Lower lobe of right lung (tissue), 2 donors: ENCODE measurements at regions not wholly inside any gene's neighbourhood (a gene's known extent, or its start where the extent isn't known, plus 50 kb on each side); places are given as distances from the start of the nearest gene placed in this dataset.

Source experiments
- ATAC-seq, 2 donors: fragments of 200-7000 bp; cut with Tn5 transposase; one replicate each; pipeline ENCODE4 v1.9.1; 2020 to 2022; ENCODE audit warnings: mild to moderate bottlenecking in 2 of 2, moderate library complexity in 2 of 2
- DNase-seq: peaks from one replicate; pipeline ENCODE4 v3.0.0-alpha.2; 2020
- H3K27ac ChIP-seq: fragments of 200-600 bp; one replicate; pipeline ENCODE4 v1.8.0; 2022
- H3K27me3 ChIP-seq: fragments of 200-600 bp; one replicate; pipeline ENCODE4 v1.8.0; 2022; ENCODE audit warnings: low read depth
- H3K36me3 ChIP-seq: fragments of 200-600 bp; one replicate; pipeline ENCODE4 v1.8.0; 2022; ENCODE audit warnings: mild to moderate bottlenecking
- H3K4me1 ChIP-seq: fragments of 200-600 bp; one replicate; pipeline ENCODE4 v1.8.0; 2022
- H3K4me3 ChIP-seq: fragments of 200-600 bp; one replicate; pipeline ENCODE4 v1.8.0; 2022; ENCODE audit warnings: mild to moderate bottlenecking
- H3K9me3 ChIP-seq: fragments of 200-600 bp; one replicate; pipeline ENCODE4 v1.8.0; 2022
- intact Hi-C: fragments of 100-400 bp; cut with DNase I; formaldehyde crosslinking; loops from one replicate; pipeline ENCODE4 v1.11.0; 2022
- TF ChIP-seq, protein P1 (sequence below): fragments of 200-600 bp; IDR thresholded peaks from one replicate; pipeline ENCODE4 v1.8.0; 2022; ENCODE audit warnings: antibody characterized with exemption, mild to moderate bottlenecking
- donor health status: DM: no; HTN: yes; CAD: no; lungs with severe emphysema.

DNA sequence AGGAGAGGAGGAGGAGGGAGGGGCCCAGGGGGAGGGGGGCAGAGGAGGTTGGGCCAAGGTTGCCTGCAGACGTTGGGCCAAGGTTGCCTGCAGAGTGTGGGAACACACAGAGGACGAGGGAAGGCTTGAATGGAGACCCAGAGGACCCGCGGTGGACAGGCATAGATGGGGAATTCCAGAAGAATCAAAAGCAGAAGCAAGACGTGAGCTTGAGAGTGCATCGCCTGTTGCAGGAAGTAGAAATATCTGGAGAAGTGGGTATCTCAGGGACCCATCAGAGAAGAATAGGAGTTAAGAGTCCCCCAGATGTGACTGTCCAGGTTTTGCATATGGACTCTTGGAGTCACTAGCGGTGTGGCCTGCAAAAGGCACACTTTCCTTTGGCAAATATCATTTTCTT, 670.2 kb downstream of the TBC1D22A start:
- no peak for ATAC-seq
- H3K4me3 ChIP-seq: no peak overlapping the region
- TF ChIP-seq, protein P1, sequence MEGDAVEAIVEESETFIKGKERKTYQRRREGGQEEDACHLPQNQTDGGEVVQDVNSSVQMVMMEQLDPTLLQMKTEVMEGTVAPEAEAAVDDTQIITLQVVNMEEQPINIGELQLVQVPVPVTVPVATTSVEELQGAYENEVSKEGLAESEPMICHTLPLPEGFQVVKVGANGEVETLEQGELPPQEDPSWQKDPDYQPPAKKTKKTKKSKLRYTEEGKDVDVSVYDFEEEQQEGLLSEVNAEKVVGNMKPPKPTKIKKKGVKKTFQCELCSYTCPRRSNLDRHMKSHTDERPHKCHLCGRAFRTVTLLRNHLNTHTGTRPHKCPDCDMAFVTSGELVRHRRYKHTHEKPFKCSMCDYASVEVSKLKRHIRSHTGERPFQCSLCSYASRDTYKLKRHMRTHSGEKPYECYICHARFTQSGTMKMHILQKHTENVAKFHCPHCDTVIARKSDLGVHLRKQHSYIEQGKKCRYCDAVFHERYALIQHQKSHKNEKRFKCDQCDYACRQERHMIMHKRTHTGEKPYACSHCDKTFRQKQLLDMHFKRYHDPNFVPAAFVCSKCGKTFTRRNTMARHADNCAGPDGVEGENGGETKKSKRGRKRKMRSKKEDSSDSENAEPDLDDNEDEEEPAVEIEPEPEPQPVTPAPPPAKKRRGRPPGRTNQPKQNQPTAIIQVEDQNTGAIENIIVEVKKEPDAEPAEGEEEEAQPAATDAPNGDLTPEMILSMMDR: no peak
- intact Hi-C loops: no loop called here
- peaks cover 3% of the 10 kb centered on the region for H3K9me3 ChIP-seq
- DNase-seq: no peak
- H3K27ac ChIP-seq: no peak overlapping the region
- H3K27me3 ChIP-seq: no peaks in the 10 kb centered on the region
- H3K4me1 ChIP-seq: no peaks in the 10 kb centered on the region
- H3K36me3 ChIP-seq: no peaks in the 10 kb centered on the region

DNA sequence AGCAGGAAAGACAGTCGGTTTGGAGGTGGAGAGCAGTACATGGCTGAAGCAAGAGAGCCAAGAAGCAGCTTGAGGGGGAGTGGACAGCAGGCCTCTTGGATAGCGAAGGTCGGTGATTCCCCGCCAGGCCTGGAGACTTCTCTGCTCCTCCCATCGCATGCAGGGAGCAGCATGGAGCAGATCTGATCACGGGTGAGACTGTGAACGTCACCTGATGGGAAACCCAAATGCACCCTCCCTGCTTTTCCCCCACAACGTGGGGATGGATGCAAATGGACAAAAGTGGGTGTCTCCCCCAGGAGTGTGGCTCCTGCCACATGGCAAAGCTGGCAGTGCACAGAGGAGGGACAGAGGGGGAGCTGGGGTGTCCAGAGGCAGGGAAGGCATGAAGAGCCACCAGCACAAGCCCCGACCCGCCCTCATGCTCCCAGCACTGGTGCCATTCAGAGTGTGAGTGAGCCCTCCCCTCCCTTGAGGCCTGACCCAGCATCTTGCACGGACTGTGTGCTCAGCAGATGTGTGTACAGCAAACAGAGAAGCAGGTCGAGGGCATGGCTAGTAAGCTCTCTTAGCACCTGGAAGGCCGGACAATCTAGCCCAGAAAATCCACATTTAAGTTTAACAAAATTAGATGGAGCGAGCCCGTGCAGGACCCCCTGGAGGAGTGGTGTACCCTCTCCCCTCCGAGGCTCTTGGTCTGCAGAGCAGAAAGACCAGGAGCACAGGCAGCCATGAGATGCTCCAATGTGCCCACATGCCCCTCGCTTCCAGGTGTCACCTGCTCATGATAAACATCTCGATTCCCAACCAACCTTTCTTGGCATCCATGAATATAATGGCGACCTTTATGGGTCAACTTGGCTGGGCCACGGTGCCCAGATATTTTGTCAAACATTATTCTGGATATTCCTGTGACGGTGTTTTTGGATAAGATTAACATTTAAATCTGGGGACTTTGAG, 661.7 kb downstream of the TBC1D22A start:
- H3K4me3 ChIP-seq: no peak overlapping the region
- ATAC-seq (no peak), DNase-seq (no peak)
- TF ChIP-seq, protein P1: no peak
- H3K27me3 ChIP-seq: no peaks in the 10 kb centered on the region
- H3K4me1 ChIP-seq: no peaks in the 10 kb centered on the region
- H3K9me3 ChIP-seq: no peaks in the 10 kb centered on the region
- intact Hi-C loops: no loop called here
- H3K36me3 ChIP-seq: no peaks in the 10 kb centered on the region
- H3K27ac ChIP-seq: no peak overlapping the region

DNA sequence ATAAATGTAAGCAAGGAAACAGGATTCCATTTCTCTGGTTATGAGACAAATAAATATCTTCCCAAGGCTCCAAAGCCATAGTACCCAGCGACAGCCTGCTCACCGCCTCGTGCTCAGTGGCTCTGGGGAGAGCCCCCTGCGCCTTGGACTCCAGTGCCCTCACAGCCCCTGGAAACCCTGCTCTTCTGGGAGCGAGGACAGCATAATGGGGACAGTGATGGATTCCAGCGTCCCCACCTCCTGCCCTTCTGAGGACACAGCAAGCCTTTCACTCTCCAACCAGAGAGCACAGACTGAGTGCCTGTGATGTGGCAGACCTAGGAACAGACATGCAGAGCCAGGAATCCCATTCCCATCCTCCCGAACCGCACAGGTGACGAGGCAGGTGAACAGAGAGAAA, 660.8 kb downstream of the TBC1D22A start:
- no peak overlapping the region for H3K4me3 ChIP-seq
- DNase-seq (no peak), ATAC-seq (no peak)

DNA sequence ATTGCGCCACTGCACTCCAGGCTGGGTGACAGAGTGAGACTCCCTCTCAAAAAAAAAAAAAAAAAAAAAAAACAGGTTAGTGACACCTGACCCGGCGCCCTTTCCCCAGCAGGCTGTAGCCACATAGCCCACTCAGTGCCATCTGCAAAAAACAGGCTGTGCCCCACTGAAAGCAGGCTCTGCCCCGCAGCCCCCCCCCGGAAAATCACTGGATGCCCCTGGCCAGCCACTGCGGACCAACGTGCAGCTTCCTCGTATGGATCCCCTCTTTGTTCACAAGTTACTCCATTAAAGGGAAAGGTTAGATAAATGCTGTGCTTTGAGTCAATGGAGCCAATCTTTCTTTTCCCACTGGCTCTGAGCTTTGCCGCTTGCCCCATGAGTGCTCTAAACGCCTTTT, 660.3 kb downstream of the TBC1D22A start:
- H3K27me3 ChIP-seq: no peaks in the 10 kb centered on the region
- intact Hi-C loops: no loop called here
- no peak overlapping the region for H3K27ac ChIP-seq
- DNase-seq: no peak
- H3K4me3 ChIP-seq: no peak overlapping the region
- no peaks in the 10 kb centered on the region for H3K36me3 ChIP-seq
- TF ChIP-seq, protein P1: no peak
- H3K9me3 ChIP-seq: no peaks in the 10 kb centered on the region
- no peak for ATAC-seq
- H3K4me1 ChIP-seq: no peaks in the 10 kb centered on the region

More for the DNA sequence above, 660.8 kb downstream of the TBC1D22A start:
- H3K9me3 ChIP-seq: no peaks in the 10 kb centered on the region
- H3K36me3 ChIP-seq: no peaks in the 10 kb centered on the region
- intact Hi-C loops: no loop called here
- no peaks in the 10 kb centered on the region for H3K4me1 ChIP-seq
- H3K27me3 ChIP-seq: no peaks in the 10 kb centered on the region
- TF ChIP-seq, protein P1: no peak
- H3K27ac ChIP-seq: no peak overlapping the region

- Histone ChIP-seq H3K27ac (no peak overlapping the region), H3K9me3 (no peaks in the 10 kb centered on the region), H3K27me3 (no peaks in the 10 kb centered on the region), H3K4me1 (no peaks in the 10 kb centered on the region), H3K4me3 (no peak overlapping the region), H3K36me3 (no peaks in the 10 kb centered on the region)
- DNase-seq (no peak), ATAC-seq (no peak)
- intact Hi-C loops: no loop called here
- TF ChIP-seq, protein P1: no peak
Observed at GRCh38 chr22:47421846-47422245, 659.4 kb downstream of the TBC1D22A start.
